ENCODE measurements at regions not wholly inside any gene's neighbourhood (a gene's known extent, or its start where the extent isn't known, plus 50 kb on each side); places are given as distances from the start of the nearest gene placed in this dataset.

DNA sequence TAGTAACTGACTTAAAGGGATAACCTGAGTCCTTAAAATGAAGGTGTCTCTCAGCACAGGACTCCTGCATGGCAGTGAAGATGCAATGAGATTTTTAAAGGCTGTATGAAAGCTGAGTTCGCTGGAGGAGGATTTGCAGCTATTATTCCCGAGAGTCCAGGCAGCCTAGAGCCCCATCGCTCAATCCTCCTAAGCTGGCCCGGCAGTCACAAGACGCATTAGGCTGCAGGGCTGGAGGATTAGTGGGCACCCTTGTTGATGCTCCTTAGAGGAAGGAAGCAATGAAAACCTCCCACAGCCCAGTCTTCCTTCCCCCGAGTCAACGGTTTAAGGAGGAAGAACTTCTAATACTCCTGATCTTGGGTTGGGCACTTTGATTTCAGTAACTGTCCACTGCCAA, 239.5 kb downstream of the EFNB2 start:
- no peak overlapping the region for H3K27ac ChIP-seq
- DNase-seq, result no peak
- TF ChIP-seq, protein P1, sequence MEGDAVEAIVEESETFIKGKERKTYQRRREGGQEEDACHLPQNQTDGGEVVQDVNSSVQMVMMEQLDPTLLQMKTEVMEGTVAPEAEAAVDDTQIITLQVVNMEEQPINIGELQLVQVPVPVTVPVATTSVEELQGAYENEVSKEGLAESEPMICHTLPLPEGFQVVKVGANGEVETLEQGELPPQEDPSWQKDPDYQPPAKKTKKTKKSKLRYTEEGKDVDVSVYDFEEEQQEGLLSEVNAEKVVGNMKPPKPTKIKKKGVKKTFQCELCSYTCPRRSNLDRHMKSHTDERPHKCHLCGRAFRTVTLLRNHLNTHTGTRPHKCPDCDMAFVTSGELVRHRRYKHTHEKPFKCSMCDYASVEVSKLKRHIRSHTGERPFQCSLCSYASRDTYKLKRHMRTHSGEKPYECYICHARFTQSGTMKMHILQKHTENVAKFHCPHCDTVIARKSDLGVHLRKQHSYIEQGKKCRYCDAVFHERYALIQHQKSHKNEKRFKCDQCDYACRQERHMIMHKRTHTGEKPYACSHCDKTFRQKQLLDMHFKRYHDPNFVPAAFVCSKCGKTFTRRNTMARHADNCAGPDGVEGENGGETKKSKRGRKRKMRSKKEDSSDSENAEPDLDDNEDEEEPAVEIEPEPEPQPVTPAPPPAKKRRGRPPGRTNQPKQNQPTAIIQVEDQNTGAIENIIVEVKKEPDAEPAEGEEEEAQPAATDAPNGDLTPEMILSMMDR (IDR thresholded peaks at IDR 0.05), result no peak
- no peaks in the 10 kb centered on the region for H3K9me3 ChIP-seq
- no peaks in the 10 kb centered on the region for H3K27me3 ChIP-seq (ENCODE audit: low read depth)
- H3K4me3 ChIP-seq, result no peak overlapping the region
- no peaks in the 10 kb centered on the region for H3K4me1 ChIP-seq
- no peak for ATAC-seq
- H3K36me3 ChIP-seq, result no peaks in the 10 kb centered on the region
- intact Hi-C loops (cut with DNase I), result no loop called here

GRCh38 chr13:106291006-106291405, 244.5 kb downstream of the EFNB2 start:
- H3K27ac ChIP-seq, result no peak overlapping the region
- no peak overlapping the region for H3K4me3 ChIP-seq
- no peaks in the 10 kb centered on the region for H3K36me3 ChIP-seq
- no peaks in the 10 kb centered on the region for H3K27me3 ChIP-seq (ENCODE audit: low read depth)
- H3K4me1 ChIP-seq, result no peaks in the 10 kb centered on the region
- ATAC-seq, result no peak
- no peaks in the 10 kb centered on the region for H3K9me3 ChIP-seq
- DNase-seq, result no peak
- TF ChIP-seq, protein P1 (IDR thresholded peaks at IDR 0.05), result no peak
- intact Hi-C loops (cut with DNase I), result no loop called here

- H3K9me3 ChIP-seq, result no peaks in the 10 kb centered on the region
- TF ChIP-seq, protein P1 (IDR thresholded peaks at IDR 0.05), result no peak
- DNase-seq, result no peak
These were observed 248.1 kb downstream of the EFNB2 start for GRCh38 chr13:106287351-106287750.

DNA sequence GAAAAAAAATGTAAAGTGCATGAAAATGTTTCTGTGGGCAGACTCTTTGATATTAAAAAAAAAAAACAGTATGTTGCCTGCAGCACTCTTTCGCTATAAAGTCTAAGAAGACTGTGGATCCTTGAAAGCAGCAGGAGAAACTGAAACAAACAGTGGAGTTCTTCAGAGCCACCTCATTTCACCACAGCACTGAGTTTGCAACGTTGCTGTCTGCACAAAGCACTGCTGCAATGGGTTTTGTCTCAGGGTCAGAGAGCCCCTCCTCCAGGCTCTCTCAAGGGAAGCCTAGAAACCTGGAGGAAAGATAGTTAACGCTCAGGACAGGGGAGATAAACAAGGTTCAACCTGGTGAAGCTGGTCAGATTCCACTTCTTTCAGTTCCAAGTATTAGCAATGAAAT, 248.7 kb downstream of the EFNB2 start:
- Histone ChIP-seq H3K36me3 (no peaks in the 10 kb centered on the region), H3K27me3 (ENCODE audit: low read depth) (no peaks in the 10 kb centered on the region), H3K4me1 (no peaks in the 10 kb centered on the region), H3K4me3 (no peak overlapping the region), H3K27ac (no peak overlapping the region), H3K9me3 (peaks cover 3% of the 10 kb centered on the region)
- DNase-seq (no peak), ATAC-seq (no peak)
- TF ChIP-seq, protein P1 (IDR thresholded peaks at IDR 0.05), result no peak
- intact Hi-C loops (cut with DNase I), result no loop called here

More at GRCh38 chr13:106287351-106287750, 248.1 kb downstream of the EFNB2 start:
- Histone ChIP-seq H3K4me1 (no peaks in the 10 kb centered on the region), H3K4me3 (no peak overlapping the region), H3K27ac (no peak overlapping the region), H3K36me3 (no peaks in the 10 kb centered on the region), H3K27me3 (ENCODE audit: low read depth) (no peaks in the 10 kb centered on the region)
- intact Hi-C loops (cut with DNase I), result no loop called here
- no peak for ATAC-seq

- H3K27me3 ChIP-seq (ENCODE audit: low read depth), result no peaks in the 10 kb centered on the region
- no peak for DNase-seq
- no peak for ATAC-seq
- intact Hi-C loops (cut with DNase I), result no loop called here
- H3K9me3 ChIP-seq, result peaks cover 3% of the 10 kb centered on the region
- H3K4me1 ChIP-seq, result no peaks in the 10 kb centered on the region
- TF ChIP-seq, protein P1 (IDR thresholded peaks at IDR 0.05), result no peak
- H3K27ac ChIP-seq, result no peak overlapping the region
- H3K4me3 ChIP-seq, result no peak overlapping the region
- H3K36me3 ChIP-seq, result no peaks in the 10 kb centered on the region
These were observed 251.1 kb downstream of the EFNB2 start for GRCh38 chr13:106284358-106284757.

DNA sequence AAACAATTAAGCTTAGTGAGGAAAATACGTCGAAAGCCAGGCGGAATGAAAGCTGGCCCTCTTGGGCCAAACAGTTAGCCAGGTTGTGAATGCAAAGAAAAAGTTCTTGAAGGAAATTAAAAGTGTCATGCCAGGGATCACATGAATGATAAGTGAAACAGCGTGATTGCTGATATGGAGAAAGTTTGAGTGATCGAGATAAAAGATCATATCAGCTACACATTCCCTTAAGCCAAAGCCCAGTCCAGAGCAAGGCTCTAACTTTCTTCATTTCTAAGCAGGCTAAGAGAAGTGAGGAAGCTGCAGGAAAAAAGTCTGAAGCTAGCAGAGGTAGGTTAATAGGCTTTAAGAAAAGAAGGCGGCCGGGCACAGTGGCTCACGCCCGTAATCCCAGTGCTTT, 254.0 kb downstream of the EFNB2 start:
- TF ChIP-seq, protein P1 (IDR thresholded peaks at IDR 0.05), result no peak
- H3K27me3 ChIP-seq (ENCODE audit: low read depth), result no peaks in the 10 kb centered on the region
- H3K9me3 ChIP-seq, result peaks cover 3% of the 10 kb centered on the region
- H3K4me1 ChIP-seq, result no peaks in the 10 kb centered on the region
- ATAC-seq (no peak), DNase-seq (no peak)
- H3K27ac ChIP-seq, result no peak overlapping the region
- intact Hi-C loops (cut with DNase I), result no loop called here
- no peaks in the 10 kb centered on the region for H3K36me3 ChIP-seq
- no peak overlapping the region for H3K4me3 ChIP-seq
